Osteoblast (primary cell): ENCODE measurements at regions not wholly inside any gene's neighbourhood (a gene's known extent, or its start where the extent isn't known, plus 50 kb on each side); places are given as distances from the start of the nearest gene placed in this dataset.

Experiments
- DNase-seq: peaks from one replicate; pipeline ENCODE4 v3.0.0; 2011; ENCODE audit warnings: low spot score, mixed read lengths; ENCODE audit not compliant: insufficient read length; ENCODE audit errors: missing footprints
- H2AFZ ChIP-seq: 2 replicates; pipeline ENCODE4 v1.6.0; 2011; ENCODE audit warnings: mild to moderate bottlenecking, low read length
- H3K27ac ChIP-seq: 2 replicates; pipeline ENCODE4 v1.5.1; 2011; ENCODE audit warnings: mild to moderate bottlenecking, low read depth, low read length, moderate library complexity
- H3K27me3 ChIP-seq: 2 replicates; pipeline ENCODE4 v1.6.0; 2012; ENCODE audit warnings: mild to moderate bottlenecking, control low read depth, inconsistent platforms, low read length, moderate library complexity; ENCODE audit not compliant: insufficient read depth
- H3K36me3 ChIP-seq: 2 replicates; pipeline ENCODE4 v1.5.1; 2011; ENCODE audit warnings: mild to moderate bottlenecking, low read length, control low read depth, moderate library complexity; ENCODE audit not compliant: insufficient read depth
- H3K4me1 ChIP-seq: 2 replicates; pipeline ENCODE4 v1.5.1; 2011; ENCODE audit warnings: mild to moderate bottlenecking, low read length, control low read depth, moderate library complexity; ENCODE audit not compliant: insufficient read depth
- H3K4me2 ChIP-seq: 2 replicates; pipeline ENCODE4 v1.6.0; 2011; ENCODE audit warnings: mild to moderate bottlenecking, low read length; ENCODE audit not compliant: insufficient read depth
- H3K4me3 ChIP-seq: fragments of 200-600 bp; sonication (generic); 3 replicates; pipeline ENCODE4 v1.5.1; 2012; ENCODE audit warnings: mild to moderate bottlenecking, low read length, inconsistent platforms; ENCODE audit not compliant: insufficient read depth
- H3K79me2 ChIP-seq: 2 replicates; pipeline ENCODE4 v1.6.0; 2012; ENCODE audit warnings: mild to moderate bottlenecking, low read length, control low read depth, inconsistent platforms; ENCODE audit not compliant: insufficient read depth
- H3K9me3 ChIP-seq: 2 replicates; pipeline ENCODE4 v1.5.1; 2011; ENCODE audit warnings: low read depth, low read length, control low read depth
- H4K20me1 ChIP-seq: 2 replicates; pipeline ENCODE4 v1.6.0; 2012; ENCODE audit warnings: mild to moderate bottlenecking, low read length, control low read depth; ENCODE audit not compliant: insufficient read depth
- CTCF ChIP-seq: IDR thresholded peaks from 2 replicates; pipeline ENCODE4 v1.5.1; 2011; ENCODE audit warnings: mild to moderate bottlenecking, low read depth, low read length, moderate library complexity; ENCODE audit errors: extremely low read depth

DNA sequence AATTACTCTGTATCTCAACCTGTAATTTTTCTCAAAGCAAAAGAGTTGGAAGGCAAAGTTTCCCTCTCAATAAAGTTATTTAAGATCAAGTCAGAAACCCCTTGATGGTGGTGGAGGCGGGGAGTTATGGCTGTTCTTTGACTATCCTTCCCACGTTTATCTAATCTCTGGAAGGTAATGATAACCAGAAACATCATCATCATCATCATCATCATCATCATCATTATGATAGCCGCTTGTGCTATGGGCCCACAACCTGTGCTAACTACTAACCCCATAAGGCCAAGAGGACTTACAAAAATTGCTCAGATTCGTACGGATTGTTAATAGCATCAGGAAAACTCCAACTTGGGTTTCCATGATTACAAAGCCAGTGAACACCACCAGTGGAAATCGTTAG lies 502.3 kb downstream of the SH2D4B start:
- H2AFZ ChIP-seq: no peak overlapping the region
- DNase-seq: no peak
- no peaks in the 10 kb centered on the region for H3K79me2 ChIP-seq
- peaks cover 2% of the 10 kb centered on the region for H3K9me3 ChIP-seq
- H3K4me2 ChIP-seq: no peak overlapping the region
- no peaks in the 10 kb centered on the region for H3K36me3 ChIP-seq
- H4K20me1 ChIP-seq: no peaks in the 10 kb centered on the region
- H3K27ac ChIP-seq: no peak overlapping the region
- H3K4me3 ChIP-seq: no peak overlapping the region
- TF ChIP-seq CTCF: no peak
- no peaks in the 10 kb centered on the region for H3K27me3 ChIP-seq
- no peaks in the 10 kb centered on the region for H3K4me1 ChIP-seq

GRCh38 chr10:81040940-81041339 lies 503.2 kb downstream of the SH2D4B start:
- Histone ChIP-seq H2AFZ (no peak overlapping the region), H3K27me3 (no peaks in the 10 kb centered on the region), H3K27ac (no peak overlapping the region), H3K79me2 (no peaks in the 10 kb centered on the region), H3K4me1 (no peaks in the 10 kb centered on the region), H3K4me2 (no peak overlapping the region), H3K4me3 (no peak overlapping the region), H4K20me1 (no peaks in the 10 kb centered on the region), H3K36me3 (no peaks in the 10 kb centered on the region), H3K9me3 (peaks cover 2% of the 10 kb centered on the region)
- no peak for TF ChIP-seq CTCF
- no peak for DNase-seq

- H3K27ac ChIP-seq: no peak overlapping the region
- no peak for TF ChIP-seq CTCF
Observed at GRCh38 chr10:81042647-81043046, 504.9 kb downstream of the SH2D4B start.

DNA sequence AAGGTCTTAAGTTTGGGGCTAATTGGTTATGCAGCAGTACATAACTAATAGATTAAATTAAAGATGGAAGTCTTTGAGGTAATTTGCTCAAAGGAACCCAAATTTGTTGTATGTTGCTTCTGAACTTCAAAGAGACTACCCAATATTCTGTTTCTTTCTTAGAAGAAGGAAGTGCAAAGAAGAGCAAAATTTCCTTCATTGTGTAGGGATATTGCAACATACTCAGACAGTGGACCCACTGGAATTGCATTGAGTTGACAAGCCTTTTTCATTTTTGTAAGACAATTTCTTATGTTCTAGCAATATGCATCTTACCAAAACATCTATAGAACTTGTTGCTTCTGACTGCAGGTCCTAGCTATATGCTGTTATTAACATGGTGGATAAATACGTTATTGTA lies 527.8 kb downstream of the SH2D4B start:
- no peak for DNase-seq
- H4K20me1 ChIP-seq: no peaks in the 10 kb centered on the region
- H3K9me3 ChIP-seq: peaks cover 5% of the 10 kb centered on the region
- no peaks in the 10 kb centered on the region for H3K79me2 ChIP-seq
- TF ChIP-seq CTCF: no peak
- H3K4me1 ChIP-seq: no peaks in the 10 kb centered on the region
- no peaks in the 10 kb centered on the region for H3K36me3 ChIP-seq
- H2AFZ ChIP-seq: no peak overlapping the region
- no peak overlapping the region for H3K4me2 ChIP-seq
- H3K4me3 ChIP-seq: no peak overlapping the region
- H3K27ac ChIP-seq: no peak overlapping the region
- H3K27me3 ChIP-seq: no peaks in the 10 kb centered on the region

More at GRCh38 chr10:81042647-81043046, 504.9 kb downstream of the SH2D4B start:
- H3K36me3 ChIP-seq: no peaks in the 10 kb centered on the region
- no peaks in the 10 kb centered on the region for H4K20me1 ChIP-seq
- H3K79me2 ChIP-seq: no peaks in the 10 kb centered on the region
- H3K4me2 ChIP-seq: no peak overlapping the region
- H3K4me3 ChIP-seq: no peak overlapping the region
- no peak for DNase-seq
- H2AFZ ChIP-seq: no peak overlapping the region
- no peaks in the 10 kb centered on the region for H3K9me3 ChIP-seq
- no peaks in the 10 kb centered on the region for H3K27me3 ChIP-seq
- H3K4me1 ChIP-seq: no peaks in the 10 kb centered on the region
